ENCODE measurements at regions not wholly inside any gene's neighbourhood (a gene's known extent, or its start where the extent isn't known, plus 50 kb on each side); places are given as distances from the start of the nearest gene placed in this dataset.
A peak's percentile ranks its signal among the peaks of the same experiment; 100 is the strongest.
"Not testable (repeated sequence)": the region's sequence is repeated elsewhere in the genome, so short reads cannot be mapped to it uniquely, and the experiment has no call there.

GRCh38 chr16:79882340-79883005 is 281.9 kb upstream of the MAF start:
- intact Hi-C loops (cut with DNase I), result no loop called here
- ATAC-seq (no peak), DNase-seq (no peak)

GRCh38 chr16:79881107-79881506 is 280.6 kb upstream of the MAF start:
- ATAC-seq; intact Hi-C loops (cut with DNase I); DNase-seq: not testable (repeated sequence)

GRCh38 chr16:79876332-79876730 is 275.8 kb upstream of the MAF start:
- intact Hi-C loops (cut with DNase I), result no loop called here
- DNase-seq, result no peak
- ATAC-seq, result no peak

GRCh38 chr16:79874391-79874790 is 273.9 kb upstream of the MAF start:
- ATAC-seq, result peak in 1 of 2 donors; percentile 82
- peak; percentile 39 for DNase-seq
- intact Hi-C loops (cut with DNase I), result no loop called here

- ATAC-seq, result no peak
- DNase-seq, result no peak
- intact Hi-C loops (cut with DNase I), result no loop called here
These were observed 273.3 kb upstream of the MAF start for GRCh38 chr16:79873825-79874224.

GRCh38 chr16:79871906-79872305 is 271.4 kb upstream of the MAF start:
- intact Hi-C loops (cut with DNase I), result no loop called here
- no peak for DNase-seq
- no peak for ATAC-seq

- DNase-seq (no peak), ATAC-seq (no peak)
- intact Hi-C loops (cut with DNase I), result no loop called here
These were observed 269.7 kb upstream of the MAF start for GRCh38 chr16:79870016-79870886.

- intact Hi-C loops (cut with DNase I), result loop anchor here in 1 of 2 donors (10.0 kb wide), 1 partner anchor 65 kb away; no protein-coding TSS in a partner anchor
- DNase-seq (no peak), ATAC-seq (no peak)
These were observed 268.9 kb upstream of the MAF start for GRCh38 chr16:79869304-79870015.

- no peak for DNase-seq
- intact Hi-C loops (cut with DNase I), result loop anchor here in 1 of 2 donors (10.0 kb wide), 1 partner anchor 64 kb away; no protein-coding TSS in a partner anchor
- ATAC-seq, result no peak
These were observed 268.3 kb upstream of the MAF start for GRCh38 chr16:79868841-79869240.

GRCh38 chr16:79867425-79867997 is 267.0 kb upstream of the MAF start:
- intact Hi-C loops (cut with DNase I), result loop anchor here in 1 of 2 donors (10.0 kb wide), 1 partner anchor 63 kb away; no protein-coding TSS in a partner anchor
- no peak for DNase-seq
- ATAC-seq, result no peak

GRCh38 chr16:79865918-79866317 is 265.4 kb upstream of the MAF start:
- ATAC-seq (no peak), DNase-seq (no peak)
- intact Hi-C loops (cut with DNase I), result loop anchor here in 1 of 2 donors (10.0 kb wide), 1 partner anchor 61 kb away; no protein-coding TSS in a partner anchor

- ATAC-seq (no peak), DNase-seq (no peak)
- intact Hi-C loops (cut with DNase I), result loop anchor here in 1 of 2 donors (10.0 kb wide), 1 partner anchor 60 kb away; no protein-coding TSS in a partner anchor
These were observed 264.3 kb upstream of the MAF start for GRCh38 chr16:79864781-79865391.

- intact Hi-C loops (cut with DNase I), result loop anchor here in 1 of 2 donors (10.0 kb wide), 1 partner anchor 59 kb away; no protein-coding TSS in a partner anchor
- ATAC-seq, result no peak
These were observed 263.7 kb upstream of the MAF start for GRCh38 chr16:79864032-79864780.

GRCh38 chr16:79863128-79864031 is 262.8 kb upstream of the MAF start:
- DNase-seq (no peak), ATAC-seq (no peak)
- intact Hi-C loops (cut with DNase I), result loop anchor here in 1 of 2 donors (10.0 kb wide), 1 partner anchor 59 kb away; no protein-coding TSS in a partner anchor

More at GRCh38 chr16:79864032-79864780, 263.7 kb upstream of the MAF start:
- no peak for DNase-seq

- no peak for DNase-seq
- intact Hi-C loops (cut with DNase I), result loop anchor here in 1 of 2 donors (10.0 kb wide), 1 partner anchor 58 kb away; no protein-coding TSS in a partner anchor
These were observed 262.1 kb upstream of the MAF start for GRCh38 chr16:79862601-79863000.

GRCh38 chr16:79856581-79856980 is 256.0 kb upstream of the MAF start:
- intact Hi-C loops (cut with DNase I), result no loop called here
- ATAC-seq (no peak), DNase-seq (no peak)

More at GRCh38 chr16:79862601-79863000, 262.1 kb upstream of the MAF start:
- ATAC-seq, result no peak

GRCh38 chr16:79850348-79850747 is 249.8 kb upstream of the MAF start:
- intact Hi-C loops (cut with DNase I), result no loop called here
- peak in 1 of 2 donors; percentile 48 for ATAC-seq
- DNase-seq, result no peak
